ENCODE measurements at regions not wholly inside any gene's neighbourhood (a gene's known extent, or its start where the extent isn't known, plus 50 kb on each side); places are given as distances from the start of the nearest gene placed in this dataset.

DNA sequence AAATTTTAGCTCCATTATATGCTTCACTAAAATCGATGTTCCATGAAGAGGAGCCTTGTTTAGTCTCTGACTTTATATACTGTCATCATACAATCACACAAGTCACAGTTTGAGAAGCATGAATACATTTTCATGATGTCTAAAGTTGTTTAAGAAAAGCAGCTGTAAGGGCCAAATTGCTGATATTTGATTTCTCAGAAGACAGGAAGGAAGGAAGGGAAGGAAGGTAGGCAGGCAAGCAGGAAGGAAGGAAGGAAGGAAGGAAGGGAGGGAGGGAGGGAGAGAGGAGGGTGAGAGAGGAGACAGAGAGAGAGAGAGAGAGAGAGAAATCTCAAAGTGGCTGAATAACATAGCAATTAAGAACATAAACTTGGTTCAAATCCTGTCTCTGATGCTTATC lies 153.7 kb downstream of the RTL9 start:
- Histone ChIP-seq H2BK15ac (ENCODE audit: low read depth, low read length) (no peak overlapping the region), H3K23ac (ENCODE audit: insufficient read length, low read depth, low read length) (no peak overlapping the region), H3K56ac (ENCODE audit: insufficient read length, low read depth, low read length) (no peak overlapping the region), H3K27me3 (ENCODE audit: insufficient read depth, low read length) (no peaks in the 10 kb centered on the region), H3K4me1 (ENCODE audit: insufficient read depth, low read length) (peaks cover 10% of the 10 kb centered on the region), H3K18ac (ENCODE audit: insufficient read length, low read depth, low read length) (no peak overlapping the region), H2BK5ac (ENCODE audit: insufficient read length, low read length) (no peak overlapping the region), H4K20me1 (ENCODE audit: control insufficient read depth, insufficient read depth, insufficient read length) (no peaks in the 10 kb centered on the region), H3K14ac (ENCODE audit: insufficient read depth, low read length) (no peak overlapping the region), H4K5ac (ENCODE audit: insufficient read length, low read depth, low read length) (no peak overlapping the region), H2BK120ac (ENCODE audit: low read depth, low read length, poor library complexity, severe bottlenecking) (no peak overlapping the region), H3K4me2 (ENCODE audit: insufficient read depth, insufficient read length, low read length) (no peak overlapping the region), H4K8ac (replicated peaks; ENCODE audit: insufficient read length, low read depth, low read length) (no peak overlapping the region), H3K9ac (ENCODE audit: extremely low read depth, insufficient read length, low read length) (no peak overlapping the region), H2AK5ac (ENCODE audit: insufficient read length, low read length) (no peak overlapping the region), H3K9me3 (ENCODE audit: control insufficient read depth, low read depth, low read length) (no peaks in the 10 kb centered on the region), H2BK20ac (ENCODE audit: low read depth, low read length, poor library complexity, severe bottlenecking) (no peak overlapping the region), H3K27ac (ENCODE audit: insufficient read length, low read depth, low read length) (no peak overlapping the region), H2AFZ (ENCODE audit: low read length) (no peak overlapping the region), H3T11ph (ENCODE audit: low read length) (no peak overlapping the region), H2BK12ac (ENCODE audit: insufficient read length, low read depth, low read length) (no peak overlapping the region), H3K79me2 (ENCODE audit: insufficient read depth, low read length) (no peaks in the 10 kb centered on the region), H3K23me2 (ENCODE audit: insufficient read length, low read depth, low read length, poor library complexity, severe bottlenecking) (no peaks in the 10 kb centered on the region), H4K91ac (ENCODE audit: insufficient read length, low read depth, low read length) (no peak overlapping the region), H3K4ac (ENCODE audit: low read depth, low read length) (no peak overlapping the region), H3K79me1 (ENCODE audit: insufficient read depth, low read depth, low read length, poor library complexity, severe bottlenecking) (no peaks in the 10 kb centered on the region)
- Mint-ChIP-seq H3K36me3 (ENCODE audit: insufficient read depth in 1 of 3, low read depth in 3 of 3) (peaks cover 4 to 10% (median 4%) of the 10 kb centered on the region in 3 experiments; a peak in 4 of 7 replicates), H3K9me3 (peaks cover 0 to 2% of the 10 kb centered on the region in 2 experiments; a peak in 2 of 5 replicates), H3K4me1 (peaks cover 28 to 31% of the 10 kb centered on the region in 2 experiments), H3K4me3 (no peak overlapping the region), H3K27ac (no peak overlapping the region; a peak in 1 of 7 replicates), H3K27me3 (ENCODE audit: low read depth) (no peaks in the 10 kb centered on the region)
- no peak for DNase-seq
- TF ChIP-seq, protein P1, sequence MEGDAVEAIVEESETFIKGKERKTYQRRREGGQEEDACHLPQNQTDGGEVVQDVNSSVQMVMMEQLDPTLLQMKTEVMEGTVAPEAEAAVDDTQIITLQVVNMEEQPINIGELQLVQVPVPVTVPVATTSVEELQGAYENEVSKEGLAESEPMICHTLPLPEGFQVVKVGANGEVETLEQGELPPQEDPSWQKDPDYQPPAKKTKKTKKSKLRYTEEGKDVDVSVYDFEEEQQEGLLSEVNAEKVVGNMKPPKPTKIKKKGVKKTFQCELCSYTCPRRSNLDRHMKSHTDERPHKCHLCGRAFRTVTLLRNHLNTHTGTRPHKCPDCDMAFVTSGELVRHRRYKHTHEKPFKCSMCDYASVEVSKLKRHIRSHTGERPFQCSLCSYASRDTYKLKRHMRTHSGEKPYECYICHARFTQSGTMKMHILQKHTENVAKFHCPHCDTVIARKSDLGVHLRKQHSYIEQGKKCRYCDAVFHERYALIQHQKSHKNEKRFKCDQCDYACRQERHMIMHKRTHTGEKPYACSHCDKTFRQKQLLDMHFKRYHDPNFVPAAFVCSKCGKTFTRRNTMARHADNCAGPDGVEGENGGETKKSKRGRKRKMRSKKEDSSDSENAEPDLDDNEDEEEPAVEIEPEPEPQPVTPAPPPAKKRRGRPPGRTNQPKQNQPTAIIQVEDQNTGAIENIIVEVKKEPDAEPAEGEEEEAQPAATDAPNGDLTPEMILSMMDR (conservative IDR thresholded peaks at IDR 0.05), result no peak
- WGBS (ENCODE audit: extremely low coverage, insufficient read length, low lambda C conversion rate), result no CpG with 5 or more reads among the region's 1 CpG

Measured in H9 (cell line).